ENCODE measurements at regions not wholly inside any gene's neighbourhood (a gene's known extent, or its start where the extent isn't known, plus 50 kb on each side); places are given as distances from the start of the nearest gene placed in this dataset.

DNA sequence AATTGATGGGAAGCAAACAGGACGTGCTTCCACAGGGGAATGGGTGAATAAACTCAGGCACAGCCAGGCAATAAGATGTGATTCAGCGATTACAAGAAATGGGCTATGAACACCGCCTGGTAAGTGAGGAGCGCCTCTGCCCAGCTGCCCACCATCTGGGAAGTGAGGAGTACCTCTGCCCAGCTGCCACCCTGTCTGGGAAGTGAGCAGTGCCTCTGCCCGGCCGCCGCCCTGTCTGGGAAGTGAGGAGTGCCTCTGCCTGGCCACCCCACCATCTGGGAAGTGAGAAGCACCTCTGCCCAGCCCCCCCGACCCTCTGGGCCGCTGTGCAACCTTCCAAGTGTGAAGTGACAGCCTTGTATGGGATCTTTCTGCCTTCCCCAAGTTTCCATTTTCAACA is 73.2 kb upstream of the PRR5 start:
- TF ChIP-seq, protein P1, sequence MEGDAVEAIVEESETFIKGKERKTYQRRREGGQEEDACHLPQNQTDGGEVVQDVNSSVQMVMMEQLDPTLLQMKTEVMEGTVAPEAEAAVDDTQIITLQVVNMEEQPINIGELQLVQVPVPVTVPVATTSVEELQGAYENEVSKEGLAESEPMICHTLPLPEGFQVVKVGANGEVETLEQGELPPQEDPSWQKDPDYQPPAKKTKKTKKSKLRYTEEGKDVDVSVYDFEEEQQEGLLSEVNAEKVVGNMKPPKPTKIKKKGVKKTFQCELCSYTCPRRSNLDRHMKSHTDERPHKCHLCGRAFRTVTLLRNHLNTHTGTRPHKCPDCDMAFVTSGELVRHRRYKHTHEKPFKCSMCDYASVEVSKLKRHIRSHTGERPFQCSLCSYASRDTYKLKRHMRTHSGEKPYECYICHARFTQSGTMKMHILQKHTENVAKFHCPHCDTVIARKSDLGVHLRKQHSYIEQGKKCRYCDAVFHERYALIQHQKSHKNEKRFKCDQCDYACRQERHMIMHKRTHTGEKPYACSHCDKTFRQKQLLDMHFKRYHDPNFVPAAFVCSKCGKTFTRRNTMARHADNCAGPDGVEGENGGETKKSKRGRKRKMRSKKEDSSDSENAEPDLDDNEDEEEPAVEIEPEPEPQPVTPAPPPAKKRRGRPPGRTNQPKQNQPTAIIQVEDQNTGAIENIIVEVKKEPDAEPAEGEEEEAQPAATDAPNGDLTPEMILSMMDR (IDR thresholded peaks at IDR 0.05 in 2 of 3, conservative IDR thresholded peaks at IDR 0.05 in 1 of 3; ENCODE audit: borderline replicate concordance in 1 of 3, insufficient read depth in 1 of 3, low read depth in 2 of 3, low read length in 2 of 3) = no peak
- no peak for TF ChIP-seq POLR2A (IDR thresholded peaks at IDR 0.05; ENCODE audit: borderline replicate concordance, extremely low read depth, insufficient read depth, insufficient read length)
- no peak for TF ChIP-seq EZH2 (IDR thresholded peaks at IDR 0.05)
- TF ChIP-seq POLR2AphosphoS5 (IDR thresholded peaks at IDR 0.05; ENCODE audit: low read depth, low read length) = no peak
- TF ChIP-seq ELF1 (IDR thresholded peaks at IDR 0.05; ENCODE audit: borderline replicate concordance, low read depth) = no peak
- no peak for TF ChIP-seq YY1 (IDR thresholded peaks at IDR 0.05; ENCODE audit: extremely low read depth, insufficient replicate concordance, low read depth, low read length)
- TF ChIP-seq JUND (IDR thresholded peaks at IDR 0.05) = no peak
- TF ChIP-seq EZH2phosphoT487 (IDR thresholded peaks at IDR 0.05; ENCODE audit: borderline replicate concordance) = no peak
- no peak for TF ChIP-seq REST (IDR thresholded peaks at IDR 0.05; ENCODE audit: low read depth)
- no peak for TF ChIP-seq SIN3A (IDR thresholded peaks at IDR 0.05; ENCODE audit: low read depth)
- TF ChIP-seq, protein P2, sequence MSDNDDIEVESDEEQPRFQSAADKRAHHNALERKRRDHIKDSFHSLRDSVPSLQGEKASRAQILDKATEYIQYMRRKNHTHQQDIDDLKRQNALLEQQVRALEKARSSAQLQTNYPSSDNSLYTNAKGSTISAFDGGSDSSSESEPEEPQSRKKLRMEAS (IDR thresholded peaks at IDR 0.05) = no peak
- TF ChIP-seq, protein P3, sequence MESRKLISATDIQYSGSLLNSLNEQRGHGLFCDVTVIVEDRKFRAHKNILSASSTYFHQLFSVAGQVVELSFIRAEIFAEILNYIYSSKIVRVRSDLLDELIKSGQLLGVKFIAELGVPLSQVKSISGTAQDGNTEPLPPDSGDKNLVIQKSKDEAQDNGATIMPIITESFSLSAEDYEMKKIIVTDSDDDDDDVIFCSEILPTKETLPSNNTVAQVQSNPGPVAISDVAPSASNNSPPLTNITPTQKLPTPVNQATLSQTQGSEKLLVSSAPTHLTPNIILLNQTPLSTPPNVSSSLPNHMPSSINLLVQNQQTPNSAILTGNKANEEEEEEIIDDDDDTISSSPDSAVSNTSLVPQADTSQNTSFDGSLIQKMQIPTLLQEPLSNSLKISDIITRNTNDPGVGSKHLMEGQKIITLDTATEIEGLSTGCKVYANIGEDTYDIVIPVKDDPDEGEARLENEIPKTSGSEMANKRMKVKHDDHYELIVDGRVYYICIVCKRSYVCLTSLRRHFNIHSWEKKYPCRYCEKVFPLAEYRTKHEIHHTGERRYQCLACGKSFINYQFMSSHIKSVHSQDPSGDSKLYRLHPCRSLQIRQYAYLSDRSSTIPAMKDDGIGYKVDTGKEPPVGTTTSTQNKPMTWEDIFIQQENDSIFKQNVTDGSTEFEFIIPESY (IDR thresholded peaks at IDR 0.05; ENCODE audit: extremely low read depth, insufficient replicate concordance, low read length) = no peak
- no peak for TF ChIP-seq CEBPB (IDR thresholded peaks at IDR 0.05; ENCODE audit: low read depth)
- no peak for TF ChIP-seq ATF3 (IDR thresholded peaks at IDR 0.05)
